ENCODE measurements at regions not wholly inside any gene's neighbourhood (a gene's known extent, or its start where the extent isn't known, plus 50 kb on each side); places are given as distances from the start of the nearest gene placed in this dataset.

GRCh38 chr7:38086857-38087256, 91.2 kb upstream of the STARD3NL start:
- no peak for DNase-seq (ENCODE audit: low read depth)

DNA sequence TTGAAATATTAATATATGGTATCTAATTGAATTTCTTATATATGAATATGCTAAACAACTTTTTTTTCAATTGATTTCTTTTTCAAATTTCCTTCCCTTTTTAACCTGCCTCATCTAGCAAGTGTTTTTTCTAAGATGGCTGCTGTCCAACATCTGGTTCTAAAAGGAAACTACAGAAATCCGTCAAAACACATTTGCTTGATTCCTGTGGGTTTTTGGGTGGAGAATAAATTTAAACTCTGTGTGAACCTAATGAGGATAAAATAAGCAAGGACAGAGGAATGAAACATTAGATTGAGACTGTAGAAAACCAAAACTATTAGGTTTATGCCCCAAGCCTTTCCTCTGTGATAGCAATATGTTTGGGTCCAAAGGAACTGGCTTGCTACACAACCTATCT, 75.5 kb upstream of the STARD3NL start:
- no peak for DNase-seq (ENCODE audit: low read depth)

GRCh38 chr7:38105874-38106483, 72.1 kb upstream of the STARD3NL start:
- no peak for DNase-seq (ENCODE audit: low read depth)

DNA sequence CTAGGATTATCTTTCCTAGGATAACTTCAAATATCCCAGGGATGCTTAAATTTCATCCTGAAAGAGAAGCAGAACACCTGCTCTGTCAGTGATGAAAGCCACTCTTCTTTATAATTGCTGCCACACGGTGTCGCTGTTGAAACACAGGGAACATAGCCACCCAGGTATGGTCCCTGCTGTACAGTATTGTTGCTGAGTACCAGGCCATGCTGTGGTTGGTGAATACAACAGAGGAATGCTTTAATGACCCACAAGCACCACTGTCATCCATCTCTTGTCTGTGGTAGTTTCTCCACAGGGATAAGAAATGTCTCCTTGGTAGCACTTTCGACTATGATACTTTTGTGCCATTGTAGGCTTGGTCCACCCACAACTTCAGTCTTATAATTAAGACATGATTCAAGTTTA, 70.6 kb upstream of the STARD3NL start:
- peak; percentile 53 for DNase-seq (ENCODE audit: low read depth)

DNA sequence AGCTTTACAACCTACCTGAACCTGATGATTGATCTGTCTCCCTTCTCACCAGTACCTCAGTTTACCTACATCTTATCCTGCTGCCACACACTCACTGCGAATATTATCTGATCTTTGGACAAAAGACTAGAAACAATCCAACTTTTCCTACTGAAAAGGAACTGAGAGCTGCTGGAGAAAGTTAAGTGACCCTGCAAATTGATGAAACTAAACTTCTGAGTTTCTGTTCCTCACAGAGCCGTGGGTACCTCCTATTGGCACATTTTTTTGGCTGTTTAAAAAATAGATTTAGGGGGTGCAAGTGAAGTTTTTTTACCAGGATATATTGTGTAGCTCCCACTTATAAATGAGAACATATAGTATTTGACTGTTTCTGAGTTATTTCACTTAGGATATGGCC, 66.0 kb upstream of the STARD3NL start:
- no peak for DNase-seq (ENCODE audit: low read depth)

DNA sequence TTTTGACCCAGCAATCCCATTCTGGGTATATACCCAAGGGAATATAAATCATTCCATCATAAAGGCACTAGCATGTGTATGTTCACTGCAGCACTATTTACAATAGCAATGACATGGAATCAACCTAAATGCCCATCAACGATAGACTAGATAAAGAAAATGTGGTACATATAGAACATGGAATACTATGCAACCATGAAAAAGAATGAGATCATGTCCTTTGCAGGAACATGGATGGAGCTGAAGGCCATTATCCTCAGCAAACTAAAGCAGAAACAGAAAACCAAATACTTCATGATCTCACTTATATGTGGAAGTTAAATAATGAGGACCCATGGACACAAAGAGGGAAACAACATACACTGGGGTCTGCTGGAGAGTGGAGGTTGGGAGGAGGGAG, 58.0 kb upstream of the STARD3NL start:
- DNase-seq (ENCODE audit: low read depth) = no peak

- DNase-seq (ENCODE audit: low read depth) = no peak
Measured at GRCh38 chr7:38122501-38122900, 55.5 kb upstream of the STARD3NL start.

GRCh38 chr7:38123494-38123893, 54.6 kb upstream of the STARD3NL start:
- DNase-seq (ENCODE audit: low read depth) = no peak

- DNase-seq (ENCODE audit: low read depth) = no peak
Measured at GRCh38 chr7:38127216-38128207, 50.5 kb upstream of the STARD3NL start.

Data from stimulated activated CD8-positive, alpha-beta memory T cell treated with anti-CD3 and anti-CD28 coated beads, Interleukin-4, amount 100 ng/mL, for 24 hours (primary cell).